ENCODE measurements at regions not wholly inside any gene's neighbourhood (a gene's known extent, or its start where the extent isn't known, plus 50 kb on each side); places are given as distances from the start of the nearest gene placed in this dataset.

GRCh38 chr5:159549046-159549445, 218.8 kb upstream of the IL12B start (continued):
- TF ChIP-seq, protein P1, sequence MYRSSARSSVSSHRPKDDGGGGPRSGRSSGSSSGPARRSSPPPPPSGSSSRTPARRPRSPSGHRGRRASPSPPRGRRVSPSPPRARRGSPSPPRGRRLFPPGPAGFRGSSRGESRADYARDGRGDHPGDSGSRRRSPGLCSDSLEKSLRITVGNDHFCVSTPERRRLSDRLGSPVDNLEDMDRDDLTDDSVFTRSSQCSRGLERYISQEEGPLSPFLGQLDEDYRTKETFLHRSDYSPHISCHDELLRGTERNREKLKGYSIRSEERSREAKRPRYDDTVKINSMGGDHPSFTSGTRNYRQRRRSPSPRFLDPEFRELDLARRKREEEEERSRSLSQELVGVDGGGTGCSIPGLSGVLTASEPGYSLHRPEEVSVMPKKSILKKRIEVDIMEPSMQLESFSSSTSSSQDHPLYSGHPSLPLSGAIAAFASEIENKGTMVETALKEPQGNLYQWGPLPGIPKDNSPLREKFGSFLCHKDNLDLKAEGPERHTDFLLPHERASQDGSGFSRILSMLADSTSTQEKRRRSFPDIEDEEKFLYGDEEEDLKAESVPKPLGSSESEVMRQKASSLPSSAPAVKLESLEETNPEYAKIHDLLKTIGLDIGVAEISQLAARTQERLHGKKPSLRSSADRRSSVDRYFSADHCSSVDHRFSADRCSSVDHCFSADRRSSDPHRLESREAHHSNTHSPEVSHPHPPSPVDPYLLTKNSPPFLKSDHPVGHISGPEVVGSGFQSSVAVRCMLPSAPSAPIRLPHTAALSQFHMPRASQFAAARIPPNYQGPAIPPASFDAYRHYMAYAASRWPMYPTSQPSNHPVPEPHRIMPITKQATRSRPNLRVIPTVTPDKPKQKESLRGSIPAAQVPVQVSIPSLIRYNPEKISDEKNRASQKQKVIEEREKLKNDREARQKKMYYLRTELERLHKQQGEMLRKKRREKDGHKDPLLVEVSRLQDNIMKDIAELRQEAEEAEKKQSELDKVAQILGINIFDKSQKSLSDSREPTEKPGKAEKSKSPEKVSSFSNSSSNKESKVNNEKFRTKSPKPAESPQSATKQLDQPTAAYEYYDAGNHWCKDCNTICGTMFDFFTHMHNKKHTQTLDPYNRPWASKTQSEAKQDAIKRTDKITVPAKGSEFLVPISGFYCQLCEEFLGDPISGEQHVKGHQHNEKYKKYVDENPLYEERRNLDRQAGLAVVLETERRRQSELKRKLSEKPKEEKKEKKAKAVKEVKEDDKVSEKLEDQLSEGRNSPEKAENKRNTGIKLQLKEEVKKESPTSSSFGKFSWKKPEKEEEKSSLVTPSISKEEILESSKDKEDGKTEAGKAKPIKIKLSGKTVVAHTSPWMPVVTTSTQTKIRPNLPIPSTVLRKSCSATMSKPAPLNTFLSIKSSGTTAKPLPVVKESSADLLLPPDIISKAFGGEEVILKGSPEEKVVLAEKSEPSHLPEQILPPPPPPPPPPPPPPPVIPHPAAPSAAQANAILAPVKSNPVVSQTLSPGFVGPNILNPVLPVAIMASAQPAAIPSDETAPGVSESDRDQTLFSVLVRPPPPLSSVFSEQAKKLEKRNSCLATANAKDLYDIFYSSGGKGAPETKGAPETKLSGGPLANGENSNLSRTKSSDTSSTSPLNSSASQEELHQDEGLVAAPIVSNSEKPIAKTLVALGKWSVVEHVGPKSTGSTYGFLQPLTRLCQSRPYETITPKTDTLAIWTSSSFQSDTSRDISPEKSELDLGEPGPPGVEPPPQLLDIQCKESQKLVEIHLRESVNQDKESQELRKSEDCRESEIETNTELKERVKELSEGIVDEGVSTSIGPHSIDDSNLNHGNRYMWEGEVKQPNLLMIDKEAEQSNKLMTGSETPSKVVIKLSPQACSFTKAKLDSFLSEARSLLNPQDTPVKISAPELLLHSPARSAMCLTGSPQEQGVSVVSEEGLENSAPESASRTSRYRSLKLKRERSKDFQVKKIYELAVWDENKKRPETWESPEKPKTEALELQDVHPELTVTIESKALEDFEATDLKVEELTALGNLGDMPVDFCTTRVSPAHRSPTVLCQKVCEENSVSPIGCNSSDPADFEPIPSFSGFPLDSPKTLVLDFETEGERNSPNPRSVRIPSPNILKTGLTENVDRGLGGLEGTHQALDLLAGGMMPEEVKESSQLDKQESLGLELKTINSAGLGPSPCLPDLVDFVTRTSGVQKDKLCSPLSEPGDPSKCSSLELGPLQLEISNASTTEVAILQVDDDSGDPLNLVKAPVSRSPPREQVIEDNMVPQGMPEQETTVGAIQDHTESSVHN (IDR thresholded peaks at IDR 0.05; ENCODE audit: borderline replicate concordance in 1 of 2, low read depth in 1 of 2), result no peak
- TF ChIP-seq, protein P2, sequence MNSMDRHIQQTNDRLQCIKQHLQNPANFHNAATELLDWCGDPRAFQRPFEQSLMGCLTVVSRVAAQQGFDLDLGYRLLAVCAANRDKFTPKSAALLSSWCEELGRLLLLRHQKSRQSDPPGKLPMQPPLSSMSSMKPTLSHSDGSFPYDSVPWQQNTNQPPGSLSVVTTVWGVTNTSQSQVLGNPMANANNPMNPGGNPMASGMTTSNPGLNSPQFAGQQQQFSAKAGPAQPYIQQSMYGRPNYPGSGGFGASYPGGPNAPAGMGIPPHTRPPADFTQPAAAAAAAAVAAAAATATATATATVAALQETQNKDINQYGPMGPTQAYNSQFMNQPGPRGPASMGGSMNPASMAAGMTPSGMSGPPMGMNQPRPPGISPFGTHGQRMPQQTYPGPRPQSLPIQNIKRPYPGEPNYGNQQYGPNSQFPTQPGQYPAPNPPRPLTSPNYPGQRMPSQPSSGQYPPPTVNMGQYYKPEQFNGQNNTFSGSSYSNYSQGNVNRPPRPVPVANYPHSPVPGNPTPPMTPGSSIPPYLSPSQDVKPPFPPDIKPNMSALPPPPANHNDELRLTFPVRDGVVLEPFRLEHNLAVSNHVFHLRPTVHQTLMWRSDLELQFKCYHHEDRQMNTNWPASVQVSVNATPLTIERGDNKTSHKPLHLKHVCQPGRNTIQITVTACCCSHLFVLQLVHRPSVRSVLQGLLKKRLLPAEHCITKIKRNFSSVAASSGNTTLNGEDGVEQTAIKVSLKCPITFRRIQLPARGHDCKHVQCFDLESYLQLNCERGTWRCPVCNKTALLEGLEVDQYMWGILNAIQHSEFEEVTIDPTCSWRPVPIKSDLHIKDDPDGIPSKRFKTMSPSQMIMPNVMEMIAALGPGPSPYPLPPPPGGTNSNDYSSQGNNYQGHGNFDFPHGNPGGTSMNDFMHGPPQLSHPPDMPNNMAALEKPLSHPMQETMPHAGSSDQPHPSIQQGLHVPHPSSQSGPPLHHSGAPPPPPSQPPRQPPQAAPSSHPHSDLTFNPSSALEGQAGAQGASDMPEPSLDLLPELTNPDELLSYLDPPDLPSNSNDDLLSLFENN (IDR thresholded peaks at IDR 0.05; ENCODE audit: low read depth in 2 of 2, low read length in 2 of 2), result no peak
- TF ChIP-seq CBX1 (IDR thresholded peaks at IDR 0.05; ENCODE audit: low read depth), result no peak
